Activated CD4-positive, alpha-beta T cell treated with anti-CD3 and anti-CD28 coated beads, Interleukin-10, Interleukin-2, amounts not matched to agents 100 ng/mL and 50 ng/mL, durations not matched to agents 16 hours and 8 hours (primary cell): ENCODE measurements at regions not wholly inside any gene's neighbourhood (a gene's known extent, or its start where the extent isn't known, plus 50 kb on each side); places are given as distances from the start of the nearest gene placed in this dataset.

Source experiments
- DNase-seq: peaks from one replicate; pipeline ENCODE4 v3.0.0-alpha.2; 2020

DNA sequence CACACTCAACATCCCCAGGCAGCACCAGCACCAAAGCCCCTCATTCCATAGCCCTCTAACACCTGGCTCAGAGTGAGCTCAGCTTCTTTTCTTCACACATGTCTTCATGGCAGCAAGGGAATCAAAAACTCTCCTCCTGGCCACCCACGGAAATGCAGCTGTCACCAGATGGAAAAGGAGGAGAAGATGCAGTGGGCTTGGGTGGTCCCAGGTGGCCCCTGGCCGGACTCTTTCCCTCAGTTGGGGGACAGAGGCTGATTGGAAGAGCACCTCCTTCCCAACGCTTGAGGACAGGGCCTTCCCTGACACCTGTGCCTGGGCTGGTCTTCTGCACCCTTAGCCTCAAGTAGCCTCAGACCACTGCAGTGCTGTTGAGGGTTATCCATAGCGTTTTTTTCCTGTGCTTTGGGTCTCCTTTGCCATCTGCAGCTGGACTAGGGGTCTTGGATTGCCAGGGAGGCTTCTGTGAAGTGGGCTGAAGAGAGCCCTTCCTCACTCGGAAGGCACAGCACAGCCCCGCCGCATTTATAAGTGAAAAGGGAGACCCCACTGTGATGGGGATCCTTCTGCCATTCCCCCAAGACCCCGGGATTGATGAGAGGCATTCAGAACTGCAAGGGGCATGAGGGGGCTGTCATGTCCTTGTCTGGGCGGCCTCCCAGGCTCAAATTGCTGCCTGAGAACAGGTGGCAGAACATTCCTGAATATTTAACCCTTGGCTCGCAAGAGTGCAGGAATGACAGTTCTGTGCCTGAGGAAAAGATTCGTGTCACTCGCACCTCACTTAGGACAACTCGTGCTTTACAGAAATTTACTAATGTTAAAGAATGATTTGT lies 200.0 kb downstream of the AUH start:
- no peak for DNase-seq

DNA sequence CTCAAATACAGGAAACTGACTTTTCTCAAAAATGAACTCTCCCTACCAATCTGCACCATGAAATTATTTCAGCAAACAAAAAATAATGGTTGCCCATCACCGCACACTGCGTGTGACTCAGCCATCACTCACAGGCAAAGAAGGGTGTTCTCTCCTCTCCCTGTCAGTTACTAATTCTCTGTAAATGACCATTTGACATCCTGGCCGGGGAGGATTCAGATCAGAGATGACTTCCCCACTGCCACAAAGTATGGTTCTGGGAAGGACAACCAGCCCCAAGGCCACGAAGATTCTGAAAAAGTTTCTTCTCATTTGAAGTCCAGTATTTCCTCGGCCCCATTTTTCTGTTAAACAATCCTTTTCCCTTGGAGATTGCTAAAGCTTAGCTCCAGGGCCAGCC lies 199.4 kb downstream of the AUH start:
- peak; percentile 78 for DNase-seq

DNA sequence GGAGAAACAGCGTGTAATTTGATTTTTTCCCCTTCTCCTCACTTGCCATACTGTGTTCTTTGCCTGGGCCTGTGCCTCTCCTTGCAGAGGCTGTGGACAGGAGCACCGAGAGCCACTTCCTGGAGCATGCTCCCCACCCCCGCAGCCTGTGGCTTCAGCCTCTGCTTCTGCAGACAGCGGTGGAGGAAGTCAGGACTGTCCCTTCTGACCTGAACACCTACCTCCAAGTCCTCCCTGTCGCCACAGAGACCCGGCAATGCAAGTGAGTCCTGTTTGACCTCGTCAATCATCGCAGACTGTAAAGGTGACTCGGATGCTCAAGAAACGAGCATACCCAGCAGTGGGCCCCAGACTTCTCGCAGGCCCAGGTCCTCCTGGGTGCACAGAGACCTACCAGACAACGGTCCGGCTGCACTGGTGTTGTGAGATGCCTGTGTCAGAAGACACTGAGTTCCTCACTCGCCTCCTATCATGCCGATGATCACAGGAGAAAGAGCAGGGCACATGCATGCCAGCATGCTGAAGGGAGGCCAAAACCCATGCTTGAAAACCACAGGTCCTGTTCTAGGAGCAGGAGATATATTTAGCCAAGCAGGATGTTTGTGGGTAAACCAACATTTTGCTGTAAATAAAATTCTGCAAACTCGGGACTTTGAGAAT lies 198.8 kb downstream of the AUH start:
- DNase-seq: peak; percentile 89

DNA sequence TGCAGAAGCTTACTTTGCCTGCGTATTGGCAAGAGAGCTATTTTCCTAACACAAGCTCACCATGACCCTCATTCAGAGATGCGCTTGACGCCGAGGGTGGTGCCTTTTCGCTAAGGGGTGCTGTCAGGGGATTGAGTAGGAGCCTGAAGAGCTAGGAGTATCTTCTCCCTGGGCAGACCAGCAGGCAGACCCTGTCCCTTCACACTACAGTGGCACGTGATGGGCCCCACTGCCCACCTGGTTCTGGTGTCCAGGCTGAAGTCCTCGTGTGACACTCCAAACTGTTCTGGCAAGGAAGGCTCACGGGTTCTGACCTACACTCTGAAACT lies 198.3 kb downstream of the AUH start:
- no peak for DNase-seq

DNA sequence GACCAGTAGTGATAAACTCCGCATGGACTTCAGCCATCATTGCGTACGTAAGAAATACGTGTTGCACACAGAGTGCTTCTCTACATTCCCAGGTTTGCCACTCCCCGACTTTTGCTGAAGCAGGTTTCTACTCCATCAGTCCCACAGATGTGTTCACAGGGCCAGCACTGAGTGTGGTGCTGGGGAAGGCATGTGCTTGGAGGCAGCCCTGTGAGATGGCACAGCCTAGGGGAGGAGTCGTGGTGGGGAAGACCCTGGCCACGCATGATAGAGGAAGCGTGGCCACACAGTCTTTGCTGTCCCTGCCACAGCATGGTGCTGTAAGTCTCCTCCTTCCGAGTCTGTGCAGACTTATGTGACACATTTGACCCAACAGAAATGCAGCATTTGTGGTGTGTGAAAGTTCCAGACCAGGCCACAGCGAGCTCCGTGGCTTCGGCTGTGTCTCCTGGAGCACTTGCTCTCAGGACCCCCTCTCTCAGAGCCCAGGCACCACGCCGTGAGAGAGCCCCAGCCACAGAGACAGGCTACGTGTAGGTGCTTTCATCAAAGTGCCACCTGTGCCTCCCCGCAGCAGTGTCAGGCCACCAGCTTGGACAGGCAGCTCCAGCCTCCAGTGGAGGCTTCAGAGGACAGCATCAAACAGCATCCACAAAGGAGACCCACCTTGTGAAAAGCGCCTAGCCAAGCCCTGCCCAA lies 197.8 kb downstream of the AUH start:
- peak; percentile 70 for DNase-seq
